ENCODE measurements at regions not wholly inside any gene's neighbourhood (a gene's known extent, or its start where the extent isn't known, plus 50 kb on each side); places are given as distances from the start of the nearest gene placed in this dataset.

- TF ChIP-seq, protein P1, sequence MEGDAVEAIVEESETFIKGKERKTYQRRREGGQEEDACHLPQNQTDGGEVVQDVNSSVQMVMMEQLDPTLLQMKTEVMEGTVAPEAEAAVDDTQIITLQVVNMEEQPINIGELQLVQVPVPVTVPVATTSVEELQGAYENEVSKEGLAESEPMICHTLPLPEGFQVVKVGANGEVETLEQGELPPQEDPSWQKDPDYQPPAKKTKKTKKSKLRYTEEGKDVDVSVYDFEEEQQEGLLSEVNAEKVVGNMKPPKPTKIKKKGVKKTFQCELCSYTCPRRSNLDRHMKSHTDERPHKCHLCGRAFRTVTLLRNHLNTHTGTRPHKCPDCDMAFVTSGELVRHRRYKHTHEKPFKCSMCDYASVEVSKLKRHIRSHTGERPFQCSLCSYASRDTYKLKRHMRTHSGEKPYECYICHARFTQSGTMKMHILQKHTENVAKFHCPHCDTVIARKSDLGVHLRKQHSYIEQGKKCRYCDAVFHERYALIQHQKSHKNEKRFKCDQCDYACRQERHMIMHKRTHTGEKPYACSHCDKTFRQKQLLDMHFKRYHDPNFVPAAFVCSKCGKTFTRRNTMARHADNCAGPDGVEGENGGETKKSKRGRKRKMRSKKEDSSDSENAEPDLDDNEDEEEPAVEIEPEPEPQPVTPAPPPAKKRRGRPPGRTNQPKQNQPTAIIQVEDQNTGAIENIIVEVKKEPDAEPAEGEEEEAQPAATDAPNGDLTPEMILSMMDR (IDR thresholded peaks at IDR 0.05; ENCODE audit: poor library complexity), result no peak
- no peak for TF ChIP-seq EZH2 (IDR thresholded peaks at IDR 0.05; ENCODE audit: borderline replicate concordance)
These were observed 122.4 kb upstream of the LMO4 start for GRCh38 chr1:87206044-87206831.

Measured in hepatocyte (in vitro differentiated cells).